T47D (cell line): ENCODE measurements at regions not wholly inside any gene's neighbourhood (a gene's known extent, or its start where the extent isn't known, plus 50 kb on each side); places are given as distances from the start of the nearest gene placed in this dataset.
"Not testable (repeated sequence)": the region's sequence is repeated elsewhere in the genome, so short reads cannot be mapped to it uniquely, and the experiment has no call there.

Source experiments
- DNase-seq, 2 experiments: peaks; one replicate each; pipeline versions ENCODE4 v3.0.0 to v3.0.0-alpha.2; 2011 to 2012; ENCODE audit warnings: low read depth in 1 of 2, low spot score in 1 of 2
- JUND ChIP-seq: IDR thresholded peaks from 2 replicates; pipeline ENCODE4 v1.6.1; 2012; ENCODE audit warnings: low read depth
- in situ Hi-C: cut with HindIII; loops from 2 replicates; pipeline ENCODE4 v1.10.0; 2016; ENCODE audit warnings: low sequenced_read_pairs, low pct_unique_long_range_greater_than_20kb

GRCh38 chr4:81348086-81348777, 123.5 kb downstream of the RASGEF1B start:
- no peak for DNase-seq
- TF ChIP-seq JUND = no peak
- in situ Hi-C loops = no loop called here

DNA sequence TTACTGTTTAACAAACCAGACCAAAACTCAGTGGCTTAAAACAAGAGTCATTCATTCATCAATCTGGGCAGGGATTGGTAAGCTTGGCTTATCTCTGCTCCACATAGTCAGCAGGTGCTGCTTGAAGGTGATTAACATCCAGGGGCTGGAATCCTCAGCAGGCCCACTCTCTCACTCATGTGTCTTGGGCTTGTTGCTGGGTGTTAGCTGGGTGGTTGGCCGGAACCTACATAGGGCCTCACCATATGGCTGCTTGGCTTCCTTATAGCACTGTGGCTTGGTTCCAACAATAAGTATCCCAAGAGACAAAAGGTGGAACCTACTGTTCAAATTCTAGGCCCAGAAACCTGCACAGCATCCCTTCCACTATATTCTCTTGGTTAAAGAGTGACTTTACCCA, 125.0 kb downstream of the RASGEF1B start:
- DNase-seq = no peak
- in situ Hi-C loops = no loop called here
- TF ChIP-seq JUND = no peak

- no peak for DNase-seq
- in situ Hi-C loops = no loop called here
- no peak for TF ChIP-seq JUND
Measured at GRCh38 chr4:81343536-81343935, 128.2 kb downstream of the RASGEF1B start.

GRCh38 chr4:81343046-81343445, 128.0 kb upstream of the PRKG2 start:
- TF ChIP-seq JUND = no peak
- in situ Hi-C loops = no loop called here
- DNase-seq = no peak

- in situ Hi-C loops = no loop called here
- no peak for TF ChIP-seq JUND
- no peak for DNase-seq
Measured at GRCh38 chr4:81337211-81337610, 122.2 kb upstream of the PRKG2 start.

- in situ Hi-C loops = no loop called here
- no peak for TF ChIP-seq JUND
- no peak for DNase-seq
Measured at GRCh38 chr4:81335122-81335912, 120.3 kb upstream of the PRKG2 start.

DNA sequence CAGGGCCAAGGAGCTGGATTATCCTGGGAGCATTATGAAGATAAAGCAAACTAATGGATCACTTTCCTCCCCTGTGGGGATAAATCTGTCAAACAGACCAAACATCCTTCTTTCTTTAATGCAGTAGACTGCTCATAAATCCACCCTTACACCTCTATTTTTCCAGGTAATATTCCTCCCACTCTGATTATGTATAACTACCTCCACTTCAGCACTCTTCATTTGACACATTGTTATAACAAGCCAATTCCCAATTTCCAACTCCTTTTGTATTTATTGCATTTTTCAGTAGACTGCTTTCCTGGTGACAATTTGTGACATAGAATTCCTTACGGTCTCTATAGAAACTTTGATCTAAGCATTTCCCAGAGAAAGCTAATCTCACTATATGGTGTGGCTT, 115.0 kb upstream of the PRKG2 start:
- in situ Hi-C loops = no loop called here
- TF ChIP-seq JUND = no peak
- no peak for DNase-seq

GRCh38 chr4:81326581-81326980, 111.6 kb upstream of the PRKG2 start:
- TF ChIP-seq JUND = no peak
- no peak for DNase-seq
- in situ Hi-C loops = no loop called here

DNA sequence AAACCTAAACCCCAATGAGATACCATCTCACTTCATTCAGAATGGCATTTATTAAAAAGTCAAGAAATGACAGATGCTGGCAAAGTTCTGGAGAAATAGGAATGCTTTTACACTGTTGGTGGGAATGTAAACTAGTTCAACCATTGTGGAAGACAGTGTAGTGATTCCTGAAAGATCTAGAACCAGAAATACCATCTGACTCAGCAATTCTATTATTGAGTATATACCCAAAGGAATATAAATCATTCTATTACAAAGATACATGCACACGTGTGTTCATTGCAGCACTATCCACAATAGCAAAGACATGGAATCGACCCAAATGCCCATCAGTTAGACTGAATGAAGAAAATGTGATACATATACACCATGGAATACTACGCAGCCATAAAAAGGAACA, 109.6 kb upstream of the PRKG2 start:
- DNase-seq, in situ Hi-C loops: not testable (repeated sequence)

DNA sequence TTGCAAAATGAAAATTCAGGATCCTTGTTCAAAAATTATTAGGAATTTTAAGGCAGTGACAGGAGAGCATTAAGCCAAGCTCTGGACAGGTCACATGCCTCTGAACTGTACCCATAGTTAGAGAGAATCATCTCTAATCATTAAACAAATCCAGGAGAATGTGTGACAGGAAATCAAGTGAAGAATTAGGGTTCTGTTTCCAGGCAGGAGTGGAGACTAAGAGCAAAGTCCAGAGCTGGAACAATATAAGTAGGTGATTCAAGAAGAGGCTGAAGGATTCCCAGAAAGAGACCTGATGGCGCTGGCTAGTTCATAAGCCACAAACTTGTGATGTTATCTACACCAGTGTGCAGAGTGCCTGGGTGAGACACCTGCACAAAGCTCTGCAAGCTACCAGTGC, 104.6 kb upstream of the PRKG2 start:
- in situ Hi-C loops = no loop called here
- TF ChIP-seq JUND = no peak
- no peak for DNase-seq

DNA sequence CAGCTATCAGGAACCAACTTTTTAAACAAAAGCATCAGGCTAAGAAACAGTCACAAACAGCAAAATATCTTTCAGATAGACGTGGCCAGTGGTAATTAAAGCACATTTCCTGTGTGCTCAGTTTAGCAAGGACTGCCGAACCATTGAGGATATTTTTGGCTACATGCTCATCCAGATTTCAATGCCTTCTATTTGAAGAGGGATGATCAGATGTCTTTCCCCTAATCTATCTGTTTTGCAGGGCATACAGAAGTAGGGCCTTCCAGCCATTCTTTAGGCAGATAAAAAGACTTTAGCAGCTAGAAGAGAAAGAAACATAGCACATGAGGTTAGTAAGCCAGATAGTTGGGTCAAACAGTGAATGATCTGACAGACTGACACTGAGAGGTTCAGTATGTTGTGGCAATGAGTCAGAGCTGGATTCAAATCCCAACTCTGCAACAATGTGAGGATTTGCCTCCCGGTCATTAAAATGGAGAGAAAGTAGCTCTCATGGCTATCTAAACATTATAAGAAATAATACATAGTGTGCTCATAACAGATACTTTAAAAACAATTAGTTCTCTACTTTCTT, 100.0 kb upstream of the PRKG2 start:
- in situ Hi-C loops = no loop called here
- no peak for TF ChIP-seq JUND
- no peak for DNase-seq

DNA sequence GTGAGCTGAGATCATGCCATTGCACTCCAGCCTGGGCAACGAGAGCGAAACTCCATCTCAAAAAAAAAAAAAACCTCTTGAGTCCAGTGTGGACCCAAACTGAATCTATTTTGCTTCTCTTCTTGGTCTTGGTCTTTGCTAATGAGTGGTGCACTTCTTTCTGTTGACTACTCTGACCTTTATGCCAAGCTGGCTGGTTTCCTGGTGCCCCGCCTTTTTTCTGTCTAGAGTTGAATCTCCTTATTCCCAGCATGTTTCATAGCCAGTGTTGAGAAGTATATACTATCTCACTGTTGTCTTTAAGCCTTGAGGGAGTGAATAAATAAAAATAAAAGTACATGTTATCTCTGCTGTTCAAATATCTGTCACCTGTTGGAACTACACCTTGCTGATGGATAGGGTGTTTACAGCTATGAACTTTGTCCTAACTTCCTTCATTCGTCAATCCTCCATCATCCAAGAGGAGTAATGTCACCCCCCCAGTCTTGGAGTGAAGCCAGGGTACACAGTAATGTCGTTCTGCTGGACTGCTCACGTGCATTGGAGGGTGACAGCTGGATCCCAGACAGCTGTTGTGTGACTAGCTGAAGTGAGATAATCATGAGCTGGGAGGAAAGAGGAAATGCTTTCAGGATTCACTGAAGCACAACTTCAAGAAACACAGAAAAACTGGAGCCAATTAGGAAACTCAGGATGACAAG, 99.3 kb upstream of the PRKG2 start:
- TF ChIP-seq JUND = no peak
- no peak for DNase-seq
- in situ Hi-C loops = no loop called here

DNA sequence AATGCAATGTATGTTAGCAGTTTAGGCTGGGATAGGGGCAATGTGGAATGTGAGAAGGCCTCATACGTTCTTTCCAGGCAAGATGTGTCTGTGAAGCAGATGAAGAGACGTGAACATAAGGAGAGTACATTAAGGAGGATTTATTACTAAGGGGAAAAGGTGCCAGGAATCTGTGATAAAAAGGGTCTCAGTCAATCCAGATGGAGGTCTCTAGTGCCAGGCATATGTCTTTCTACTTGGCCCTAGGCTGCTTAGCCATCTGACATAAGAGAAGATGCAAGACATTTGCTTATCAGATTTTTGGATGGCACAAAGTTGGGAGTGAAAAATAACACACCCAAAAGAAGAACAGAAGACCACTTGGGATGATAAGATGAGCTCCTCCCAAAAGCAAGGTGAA, 93.0 kb upstream of the PRKG2 start:
- no peak for TF ChIP-seq JUND
- in situ Hi-C loops = no loop called here
- DNase-seq = no peak
